Endothelial cell (in vitro differentiated cells): ENCODE measurements at regions not wholly inside any gene's neighbourhood (a gene's known extent, or its start where the extent isn't known, plus 50 kb on each side); places are given as distances from the start of the nearest gene placed in this dataset.

Source experiments
- DNase-seq: peaks from one replicate; pipeline ENCODE4 v3.0.0; 2021; ENCODE audit warnings: low spot score
- H3K27ac Mint-ChIP-seq: one replicate; pipeline ENCODE4 v1.8.0; 2021; ENCODE audit warnings: mixed read lengths, inconsistent platforms; ENCODE audit not compliant: unreplicated experiment
- H3K27me3 Mint-ChIP-seq: one replicate; pipeline ENCODE4 v1.8.0; 2021; ENCODE audit warnings: mild to moderate bottlenecking, moderate library complexity, mixed read lengths, inconsistent platforms; ENCODE audit not compliant: unreplicated experiment
- H3K36me3 Mint-ChIP-seq: one replicate; pipeline ENCODE4 v1.8.0; 2021; ENCODE audit warnings: mild to moderate bottlenecking, low read depth, mixed read lengths, inconsistent platforms; ENCODE audit not compliant: unreplicated experiment
- H3K4me1 Mint-ChIP-seq: one replicate; pipeline ENCODE4 v1.8.0; 2021; ENCODE audit warnings: mild to moderate bottlenecking, mixed read lengths, inconsistent platforms; ENCODE audit not compliant: unreplicated experiment
- H3K4me3 Mint-ChIP-seq: one replicate; pipeline ENCODE4 v1.8.0; 2021; ENCODE audit warnings: mild to moderate bottlenecking, mixed read lengths, inconsistent platforms; ENCODE audit not compliant: unreplicated experiment
- H3K9me3 Mint-ChIP-seq: one replicate; pipeline ENCODE4 v1.8.0; 2021; ENCODE audit warnings: mixed read lengths, inconsistent platforms; ENCODE audit not compliant: unreplicated experiment
- CTCF ChIP-seq: fragments of 200-600 bp; sonication (generic); IDR thresholded peaks from one replicate; pipeline ENCODE4 v1.5.0; 2021; ENCODE audit warnings: antibody characterized with exemption; ENCODE audit not compliant: unreplicated experiment

GRCh38 chr21:38622081-38622826 is 124.0 kb upstream of the ERG start:
- H3K27ac Mint-ChIP-seq: no peak overlapping the region
- H3K9me3 Mint-ChIP-seq: no peaks in the 10 kb centered on the region
- no peak for TF ChIP-seq CTCF
- DNase-seq: no peak
- no peaks in the 10 kb centered on the region for H3K36me3 Mint-ChIP-seq
- H3K4me1 Mint-ChIP-seq: peaks cover 4% of the 10 kb centered on the region
- no peak overlapping the region for H3K4me3 Mint-ChIP-seq
- no peaks in the 10 kb centered on the region for H3K27me3 Mint-ChIP-seq

- H3K27me3 Mint-ChIP-seq: no peaks in the 10 kb centered on the region
- peaks cover under 1% of the 10 kb centered on the region for H3K4me1 Mint-ChIP-seq
- no peak for TF ChIP-seq CTCF
- H3K9me3 Mint-ChIP-seq: no peaks in the 10 kb centered on the region
- H3K27ac Mint-ChIP-seq: no peak overlapping the region
- H3K36me3 Mint-ChIP-seq: no peaks in the 10 kb centered on the region
- DNase-seq: no peak
- no peak overlapping the region for H3K4me3 Mint-ChIP-seq
Observed at GRCh38 chr21:38622827-38623209, 124.5 kb upstream of the ERG start.

GRCh38 chr21:38623552-38623951 is 125.3 kb upstream of the ERG start:
- Mint-ChIP-seq H3K9me3 (no peaks in the 10 kb centered on the region), H3K27me3 (no peaks in the 10 kb centered on the region), H3K27ac (no peak overlapping the region), H3K4me3 (no peak overlapping the region), H3K36me3 (no peaks in the 10 kb centered on the region), H3K4me1 (no peaks in the 10 kb centered on the region)
- TF ChIP-seq CTCF: no peak
- no peak for DNase-seq

GRCh38 chr21:38625000-38625399 is 126.7 kb upstream of the ERG start:
- no peaks in the 10 kb centered on the region for H3K36me3 Mint-ChIP-seq
- no peaks in the 10 kb centered on the region for H3K4me1 Mint-ChIP-seq
- no peaks in the 10 kb centered on the region for H3K27me3 Mint-ChIP-seq
- DNase-seq: no peak
- no peak overlapping the region for H3K27ac Mint-ChIP-seq
- no peak for TF ChIP-seq CTCF
- H3K9me3 Mint-ChIP-seq: no peaks in the 10 kb centered on the region
- no peak overlapping the region for H3K4me3 Mint-ChIP-seq

- H3K4me3 Mint-ChIP-seq: no peak overlapping the region
- H3K4me1 Mint-ChIP-seq: no peaks in the 10 kb centered on the region
- no peaks in the 10 kb centered on the region for H3K27me3 Mint-ChIP-seq
- no peak for DNase-seq
- H3K27ac Mint-ChIP-seq: no peak overlapping the region
- no peaks in the 10 kb centered on the region for H3K9me3 Mint-ChIP-seq
- no peaks in the 10 kb centered on the region for H3K36me3 Mint-ChIP-seq
- no peak for TF ChIP-seq CTCF
Observed at GRCh38 chr21:38626306-38626705, 128.0 kb upstream of the ERG start.
